Upper lobe of left lung (tissue), 4 donors: ENCODE measurements at regions not wholly inside any gene's neighbourhood (a gene's known extent, or its start where the extent isn't known, plus 50 kb on each side); places are given as distances from the start of the nearest gene placed in this dataset.

Experiments
- EP300 ChIP-seq, 4 donors: sonication (generic); formaldehyde crosslinking; IDR thresholded peaks; one replicate each; pipeline ENCODE4 v1.5.1; 2017; ENCODE audit warnings: antibody characterized with exemption in 4 of 4, control low read depth in 2 of 4
- POLR2A ChIP-seq, 4 donors: fragments of 450-650 bp; IDR thresholded peaks; one replicate each; pipeline ENCODE4 v1.5.1; 2016 to 2017; ENCODE audit warnings: antibody characterized with exemption in 4 of 4, mild to moderate bottlenecking in 2 of 4
- POLR2AphosphoS5 ChIP-seq, 2 donors: sonication (generic); formaldehyde crosslinking; IDR thresholded peaks; one replicate each; pipeline ENCODE4 v1.5.1; 2017; ENCODE audit warnings: antibody characterized with exemption in 2 of 2
- TF ChIP-seq, protein P1 (sequence below), 6 experiments: fragments of 450-650 bp in 4 of 6; fragments of 200-600 bp in 2 of 6; sonication (generic) in 2 of 6; IDR thresholded peaks; one replicate each; pipeline ENCODE4 v1.5.1; 2016 to 2019; ENCODE audit warnings: antibody characterized with exemption in 6 of 6

DNA sequence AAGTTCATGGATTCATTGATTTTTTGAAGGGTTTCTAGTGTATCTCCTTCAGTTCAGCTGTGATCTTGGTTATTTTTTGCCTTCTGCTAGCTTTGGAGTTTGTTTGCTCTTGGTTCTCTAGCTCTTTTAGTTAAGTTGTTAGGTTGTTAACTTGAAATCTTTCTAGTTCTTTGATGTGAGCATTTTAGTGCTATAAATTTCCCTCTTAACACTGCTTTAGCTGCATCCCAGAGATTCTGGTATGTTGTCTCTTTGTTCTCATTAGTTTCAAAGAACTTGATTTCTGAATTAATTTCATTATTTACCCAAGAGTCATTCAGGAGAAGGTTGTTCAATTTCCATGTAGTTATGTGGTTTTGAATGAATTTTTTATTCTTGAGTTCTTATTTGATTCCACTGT lies 210.6 kb downstream of the IRS1 start:
- TF ChIP-seq, protein P1, sequence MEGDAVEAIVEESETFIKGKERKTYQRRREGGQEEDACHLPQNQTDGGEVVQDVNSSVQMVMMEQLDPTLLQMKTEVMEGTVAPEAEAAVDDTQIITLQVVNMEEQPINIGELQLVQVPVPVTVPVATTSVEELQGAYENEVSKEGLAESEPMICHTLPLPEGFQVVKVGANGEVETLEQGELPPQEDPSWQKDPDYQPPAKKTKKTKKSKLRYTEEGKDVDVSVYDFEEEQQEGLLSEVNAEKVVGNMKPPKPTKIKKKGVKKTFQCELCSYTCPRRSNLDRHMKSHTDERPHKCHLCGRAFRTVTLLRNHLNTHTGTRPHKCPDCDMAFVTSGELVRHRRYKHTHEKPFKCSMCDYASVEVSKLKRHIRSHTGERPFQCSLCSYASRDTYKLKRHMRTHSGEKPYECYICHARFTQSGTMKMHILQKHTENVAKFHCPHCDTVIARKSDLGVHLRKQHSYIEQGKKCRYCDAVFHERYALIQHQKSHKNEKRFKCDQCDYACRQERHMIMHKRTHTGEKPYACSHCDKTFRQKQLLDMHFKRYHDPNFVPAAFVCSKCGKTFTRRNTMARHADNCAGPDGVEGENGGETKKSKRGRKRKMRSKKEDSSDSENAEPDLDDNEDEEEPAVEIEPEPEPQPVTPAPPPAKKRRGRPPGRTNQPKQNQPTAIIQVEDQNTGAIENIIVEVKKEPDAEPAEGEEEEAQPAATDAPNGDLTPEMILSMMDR (IDR thresholded peaks at IDR 0.05), result no peak
- no peak for TF ChIP-seq POLR2A (IDR thresholded peaks at IDR 0.05)
- no peak for TF ChIP-seq POLR2AphosphoS5 (IDR thresholded peaks at IDR 0.05)
- no peak for TF ChIP-seq EP300 (IDR thresholded peaks at IDR 0.05)
